K562 (cell line): ENCODE measurements at regions not wholly inside any gene's neighbourhood (a gene's known extent, or its start where the extent isn't known, plus 50 kb on each side); places are given as distances from the start of the nearest gene placed in this dataset.

Experiments
- FOSL1 ChIP-seq: fragments of 200-800 bp; sonication (Bioruptor generic); conservative IDR thresholded peaks from 2 replicates; pipeline ENCODE4 v1.6.1; 2016; ENCODE audit warnings: missing genetic modification characterization, missing compliant biosample characterization
- ID3 ChIP-seq, 2 experiments: fragments of 250-450 bp in 1 of 2; fragments of 450-650 bp in 1 of 2; sonication (Bioruptor Pico) in 1 of 2; IDR thresholded peaks; 2 replicates each; pipeline versions ENCODE4 v1.6.1 to v1.8.0; 2016 to 2021; ENCODE audit warnings: mild to moderate bottlenecking in 2 of 2, moderate library complexity in 2 of 2, missing compliant biosample characterization in 1 of 2, missing genetic modification characterization in 1 of 2
- JUND ChIP-seq, 2 experiments: IDR thresholded peaks; 2 replicates in 1 of 2; 3 replicates in 1 of 2; pipeline ENCODE4 v1.6.1; 2011; ENCODE audit warnings: borderline replicate concordance in 2 of 2, low read depth in 2 of 2, low read length in 2 of 2, improper control_type of control experiment in 1 of 2, missing biosample characterization in 1 of 2, missing genetic modification characterization in 1 of 2, missing genetic modification reagents in 1 of 2
- MNT ChIP-seq, 2 experiments: fragments of 450-650 bp; conservative IDR thresholded peaks; 2 replicates each; pipeline ENCODE4 v1.6.1; 2017; ENCODE audit warnings: mild to moderate bottlenecking in 2 of 2, moderate library complexity in 2 of 2
- SOX6 ChIP-seq: fragments of 450-650 bp; IDR thresholded peaks from 2 replicates; pipeline ENCODE4 v1.6.1; 2014; ENCODE audit warnings: mild to moderate bottlenecking
- TRIM24 ChIP-seq, 2 experiments: fragments of 450-650 bp; IDR thresholded peaks; 2 replicates each; pipeline ENCODE4 v1.6.1; 2016
- ZNF263 ChIP-seq: sonication (generic); formaldehyde crosslinking; IDR thresholded peaks from 2 replicates; pipeline ENCODE4 v1.8.0; 2022; ENCODE audit warnings: mild to moderate bottlenecking, missing genetic modification reagents, borderline replicate concordance
- ZNF507 ChIP-seq: conservative IDR thresholded peaks from 2 replicates; pipeline ENCODE4 v1.6.1; 2017; ENCODE audit warnings: missing genetic modification characterization, missing compliant biosample characterization
- ZNF561 ChIP-seq: fragments of 450-650 bp; formaldehyde crosslinking; conservative IDR thresholded peaks from 2 replicates; pipeline ENCODE4 v1.4.0; 2020; ENCODE audit warnings: mild to moderate bottlenecking, moderate library complexity
- ZNF589 ChIP-seq: fragments of 200-800 bp; sonication (Bioruptor generic); IDR thresholded peaks from 2 replicates; pipeline ENCODE4 v1.6.1; 2016; ENCODE audit warnings: low read depth, missing genetic modification characterization, missing compliant biosample characterization
- TF ChIP-seq, protein P1 (sequence below), 2 experiments: fragments of 450-650 bp; formaldehyde crosslinking in 1 of 2; IDR thresholded peaks; 2 replicates each; pipeline versions ENCODE4 v1.4.0 to v1.6.1; 2014 to 2020; ENCODE audit warnings: mild to moderate bottlenecking in 2 of 2, borderline replicate concordance in 1 of 2, low read depth in 1 of 2
- TF ChIP-seq, protein P2 (sequence below): fragments of 200-800 bp; sonication (Bioruptor generic); IDR thresholded peaks from 2 replicates; pipeline ENCODE4 v1.6.1; 2017; ENCODE audit warnings: missing genetic modification characterization, missing compliant biosample characterization

DNA sequence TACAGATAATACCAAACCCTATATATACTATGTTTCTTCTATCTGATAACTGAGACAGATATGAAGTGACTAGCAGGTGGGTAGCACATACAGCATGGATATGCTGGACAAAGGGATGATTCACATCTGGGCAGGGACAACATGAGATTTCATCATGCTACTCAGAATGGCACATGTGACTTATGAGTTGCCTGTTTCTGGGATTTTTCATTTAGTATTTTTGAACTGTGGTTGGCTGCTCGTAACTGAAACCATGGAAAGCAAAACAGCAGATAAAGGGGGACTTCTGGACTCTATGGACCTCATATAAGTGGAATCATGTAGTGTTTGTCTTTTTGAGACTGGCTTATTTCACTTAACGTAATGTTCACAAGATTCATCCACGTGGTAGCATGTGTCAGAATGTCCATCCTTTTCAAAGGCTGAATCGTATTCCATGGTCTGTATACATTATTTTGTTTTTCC, 883.0 kb downstream of the TBC1D22A start (continued):
- TF ChIP-seq, protein P1, sequence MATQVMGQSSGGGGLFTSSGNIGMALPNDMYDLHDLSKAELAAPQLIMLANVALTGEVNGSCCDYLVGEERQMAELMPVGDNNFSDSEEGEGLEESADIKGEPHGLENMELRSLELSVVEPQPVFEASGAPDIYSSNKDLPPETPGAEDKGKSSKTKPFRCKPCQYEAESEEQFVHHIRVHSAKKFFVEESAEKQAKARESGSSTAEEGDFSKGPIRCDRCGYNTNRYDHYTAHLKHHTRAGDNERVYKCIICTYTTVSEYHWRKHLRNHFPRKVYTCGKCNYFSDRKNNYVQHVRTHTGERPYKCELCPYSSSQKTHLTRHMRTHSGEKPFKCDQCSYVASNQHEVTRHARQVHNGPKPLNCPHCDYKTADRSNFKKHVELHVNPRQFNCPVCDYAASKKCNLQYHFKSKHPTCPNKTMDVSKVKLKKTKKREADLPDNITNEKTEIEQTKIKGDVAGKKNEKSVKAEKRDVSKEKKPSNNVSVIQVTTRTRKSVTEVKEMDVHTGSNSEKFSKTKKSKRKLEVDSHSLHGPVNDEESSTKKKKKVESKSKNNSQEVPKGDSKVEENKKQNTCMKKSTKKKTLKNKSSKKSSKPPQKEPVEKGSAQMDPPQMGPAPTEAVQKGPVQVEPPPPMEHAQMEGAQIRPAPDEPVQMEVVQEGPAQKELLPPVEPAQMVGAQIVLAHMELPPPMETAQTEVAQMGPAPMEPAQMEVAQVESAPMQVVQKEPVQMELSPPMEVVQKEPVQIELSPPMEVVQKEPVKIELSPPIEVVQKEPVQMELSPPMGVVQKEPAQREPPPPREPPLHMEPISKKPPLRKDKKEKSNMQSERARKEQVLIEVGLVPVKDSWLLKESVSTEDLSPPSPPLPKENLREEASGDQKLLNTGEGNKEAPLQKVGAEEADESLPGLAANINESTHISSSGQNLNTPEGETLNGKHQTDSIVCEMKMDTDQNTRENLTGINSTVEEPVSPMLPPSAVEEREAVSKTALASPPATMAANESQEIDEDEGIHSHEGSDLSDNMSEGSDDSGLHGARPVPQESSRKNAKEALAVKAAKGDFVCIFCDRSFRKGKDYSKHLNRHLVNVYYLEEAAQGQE (IDR thresholded peaks at IDR 0.05; ENCODE audit: borderline replicate concordance) = peak; percentile 14; the same call in 1 of the 2 replicates
- TF ChIP-seq, protein P1 (CRISPR knock-in tag; IDR thresholded peaks at IDR 0.05; ENCODE audit: low read depth) = no peak
- TF ChIP-seq ZNF589 (CRISPR knock-in tag) (peak; percentile 95), TRIM24 (IDR thresholded peaks at IDR 0.05) (peak; percentile 45 to 56; a peak in 2 of 4 replicates), ZNF507 (no peak), SOX6 (peak; percentile 93), ID3 (CRISPR knock-in tag; IDR thresholded peaks at IDR 0.05) (no peak), ID3 (tag; IDR thresholded peaks at IDR 0.05) (no peak), MNT (conservative IDR thresholded peaks at IDR 0.05) (peak in 1 of 2 experiments; percentile 45; a peak in 2 of 4 replicates), ZNF263 (CRISPR knock-in tag) (no peak), FOSL1 (peak; percentile 94), JUND (IDR thresholded peaks at IDR 0.05; ENCODE audit: borderline replicate concordance, low read depth, low read length) (peak; percentile 96), JUND (tag; IDR thresholded peaks at IDR 0.05; ENCODE audit: borderline replicate concordance, low read depth, low read length) (peak; percentile 92), ZNF561 (CRISPR knock-in tag) (no peak)
- TF ChIP-seq, protein P2, sequence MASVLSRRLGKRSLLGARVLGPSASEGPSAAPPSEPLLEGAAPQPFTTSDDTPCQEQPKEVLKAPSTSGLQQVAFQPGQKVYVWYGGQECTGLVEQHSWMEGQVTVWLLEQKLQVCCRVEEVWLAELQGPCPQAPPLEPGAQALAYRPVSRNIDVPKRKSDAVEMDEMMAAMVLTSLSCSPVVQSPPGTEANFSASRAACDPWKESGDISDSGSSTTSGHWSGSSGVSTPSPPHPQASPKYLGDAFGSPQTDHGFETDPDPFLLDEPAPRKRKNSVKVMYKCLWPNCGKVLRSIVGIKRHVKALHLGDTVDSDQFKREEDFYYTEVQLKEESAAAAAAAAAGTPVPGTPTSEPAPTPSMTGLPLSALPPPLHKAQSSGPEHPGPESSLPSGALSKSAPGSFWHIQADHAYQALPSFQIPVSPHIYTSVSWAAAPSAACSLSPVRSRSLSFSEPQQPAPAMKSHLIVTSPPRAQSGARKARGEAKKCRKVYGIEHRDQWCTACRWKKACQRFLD (CRISPR knock-in tag) = peak; percentile 20; the same call in 1 of the 2 replicates
